Activated CD8-positive, alpha-beta memory T cell treated with anti-CD3 and anti-CD28 coated beads for 36 hours (primary cell): ENCODE measurements at regions not wholly inside any gene's neighbourhood (a gene's known extent, or its start where the extent isn't known, plus 50 kb on each side); places are given as distances from the start of the nearest gene placed in this dataset.

Experiments used
- CTCF ChIA-PET: fragments of 350-600 bp; sonication (Branson Sonifier 250); formaldehyde crosslinking; loops from one replicate; lab custom pipeline; 2021; ENCODE audit warnings: antibody characterized with exemption; lab: Charles Lee
- POLR2A ChIA-PET: fragments of 350-600 bp; sonication (Branson Sonifier 250); formaldehyde crosslinking; loops from one replicate; lab custom pipeline; 2021; ENCODE audit warnings: antibody characterized with exemption; lab: Charles Lee

- ChIA-PET POLR2A (no interaction called here), CTCF (no interaction called here)
These were observed 169.8 kb downstream of the ZNF248 start for GRCh38 chr10:37687581-37687980.

GRCh38 chr10:37685741-37686683, 171.4 kb downstream of the ZNF248 start:
- POLR2A ChIA-PET = no interaction called here
- CTCF ChIA-PET = no interaction called here

GRCh38 chr10:37684765-37685164, 172.6 kb downstream of the ZNF248 start:
- CTCF ChIA-PET = no interaction called here

GRCh38 chr10:37682617-37683016, 174.8 kb downstream of the ZNF248 start:
- CTCF ChIA-PET = no interaction called here
- POLR2A ChIA-PET = no interaction called here

More at GRCh38 chr10:37684765-37685164, 172.6 kb downstream of the ZNF248 start:
- POLR2A ChIA-PET = no interaction called here

GRCh38 chr10:37681617-37681999, 175.8 kb downstream of the ZNF248 start:
- ChIA-PET CTCF (no interaction called here), POLR2A (no interaction called here)

GRCh38 chr10:37680716-37681616, 176.4 kb downstream of the ZNF248 start:
- CTCF ChIA-PET = no interaction called here
- POLR2A ChIA-PET = no interaction called here

- ChIA-PET POLR2A (no interaction called here), CTCF (no interaction called here)
These were observed 177.1 kb downstream of the ZNF248 start for GRCh38 chr10:37680243-37680683.

- POLR2A ChIA-PET = no interaction called here
These were observed 177.9 kb downstream of the ZNF248 start for GRCh38 chr10:37679465-37679864.

GRCh38 chr10:37675449-37675848, 182.0 kb downstream of the ZNF248 start:
- ChIA-PET CTCF (no interaction called here), POLR2A (no interaction called here)

More at GRCh38 chr10:37679465-37679864, 177.9 kb downstream of the ZNF248 start:
- CTCF ChIA-PET = no interaction called here

- CTCF ChIA-PET = no interaction called here
- POLR2A ChIA-PET = no interaction called here
These were observed 185.6 kb downstream of the ZNF248 start for GRCh38 chr10:37671802-37672201.

GRCh38 chr10:37667736-37668135, 189.7 kb downstream of the ZNF248 start:
- ChIA-PET POLR2A (no interaction called here), CTCF (no interaction called here)

- ChIA-PET POLR2A (no interaction called here), CTCF (no interaction called here)
These were observed 202.9 kb downstream of the ZNF248 start for GRCh38 chr10:37654466-37654865.

GRCh38 chr10:37643187-37643586, 214.2 kb downstream of the ZNF248 start:
- CTCF ChIA-PET = no interaction called here
- POLR2A ChIA-PET = no interaction called here

GRCh38 chr10:37640301-37640700, 217.1 kb downstream of the ZNF248 start:
- ChIA-PET POLR2A (no interaction called here), CTCF (no interaction called here)

- POLR2A ChIA-PET = no interaction called here
- CTCF ChIA-PET = no interaction called here
These were observed 218.2 kb downstream of the ZNF248 start for GRCh38 chr10:37639200-37639599.

- POLR2A ChIA-PET = no interaction called here
- CTCF ChIA-PET = no interaction called here
These were observed 218.8 kb downstream of the ZNF248 start for GRCh38 chr10:37638569-37638968.

GRCh38 chr10:37634351-37634880, 223.0 kb downstream of the ZNF248 start:
- CTCF ChIA-PET = no interaction called here

GRCh38 chr10:37632641-37633040, 224.8 kb downstream of the ZNF248 start:
- CTCF ChIA-PET = no interaction called here
- POLR2A ChIA-PET = no interaction called here

More at GRCh38 chr10:37634351-37634880, 223.0 kb downstream of the ZNF248 start:
- POLR2A ChIA-PET = no interaction called here

GRCh38 chr10:37623506-37623905, 233.9 kb downstream of the ZNF248 start:
- POLR2A ChIA-PET = no interaction called here
- CTCF ChIA-PET = no interaction called here

GRCh38 chr10:37619336-37619735, 238.1 kb downstream of the ZNF248 start:
- ChIA-PET CTCF (no interaction called here), POLR2A (no interaction called here)
